NCI-H345 treated with DMSO at 0.1 percent for 48 hours (cell line): ENCODE measurements at regions not wholly inside any gene's neighbourhood (a gene's known extent, or its start where the extent isn't known, plus 50 kb on each side); places are given as distances from the start of the nearest gene placed in this dataset.

Experiments used
- DNase-seq: peaks from one replicate; lab custom pipeline; 2025; ENCODE audit not compliant: unreplicated experiment; lab: John Stamatoyannopoulos, UW

GRCh38 chr13:74449811-74450524 is 315.8 kb upstream of the KLF12 start:
- DNase-seq, result no peak

- no peak for DNase-seq
Measured at GRCh38 chr13:74444864-74445479, 310.8 kb upstream of the KLF12 start.

GRCh38 chr13:74444161-74444571 is 310.0 kb upstream of the KLF12 start:
- no peak for DNase-seq

- DNase-seq, result no peak
Measured at GRCh38 chr13:74443631-74444030, 309.4 kb upstream of the KLF12 start.

- DNase-seq, result no peak
Measured at GRCh38 chr13:74442751-74443150, 308.5 kb upstream of the KLF12 start.

- no peak for DNase-seq
Measured at GRCh38 chr13:74438901-74439300, 304.7 kb upstream of the KLF12 start.

- no peak for DNase-seq
Measured at GRCh38 chr13:74434782-74435181, 300.6 kb upstream of the KLF12 start.

GRCh38 chr13:74424455-74424854 is 290.3 kb upstream of the KLF12 start:
- DNase-seq, result no peak

GRCh38 chr13:74423434-74423833 is 289.2 kb upstream of the KLF12 start:
- no peak for DNase-seq

GRCh38 chr13:74414458-74414857 is 280.3 kb upstream of the KLF12 start:
- no peak for DNase-seq

GRCh38 chr13:74413482-74413881 is 279.3 kb upstream of the KLF12 start:
- DNase-seq, result no peak

GRCh38 chr13:74409551-74409950 is 275.3 kb upstream of the KLF12 start:
- DNase-seq, result no peak

- no peak for DNase-seq
Measured at GRCh38 chr13:74406420-74406819, 272.2 kb upstream of the KLF12 start.

- DNase-seq, result no peak
Measured at GRCh38 chr13:74398599-74398998, 264.4 kb upstream of the KLF12 start.

GRCh38 chr13:74389056-74389455 is 254.9 kb upstream of the KLF12 start:
- no peak for DNase-seq

GRCh38 chr13:74388626-74389025 is 254.4 kb upstream of the KLF12 start:
- DNase-seq, result no peak

GRCh38 chr13:74372511-74372910 is 238.3 kb upstream of the KLF12 start:
- DNase-seq, result no peak

- DNase-seq, result no peak
Measured at GRCh38 chr13:74367193-74367592, 233.0 kb upstream of the KLF12 start.

GRCh38 chr13:74361274-74361673 is 227.1 kb upstream of the KLF12 start:
- no peak for DNase-seq

- no peak for DNase-seq
Measured at GRCh38 chr13:74346960-74347359, 212.8 kb upstream of the KLF12 start.

- DNase-seq, result no peak
Measured at GRCh38 chr13:74338341-74338740, 204.1 kb upstream of the KLF12 start.

- DNase-seq, result no peak
Measured at GRCh38 chr13:74336546-74336945, 202.3 kb upstream of the KLF12 start.

- DNase-seq, result no peak
Measured at GRCh38 chr13:74335370-74335769, 201.2 kb upstream of the KLF12 start.
